Activated T-cell treated with anti-CD3 and anti-CD28 coated beads, Interleukin-2, amount 50 U/mL, for 72 hours (primary cell): ENCODE measurements at regions not wholly inside any gene's neighbourhood (a gene's known extent, or its start where the extent isn't known, plus 50 kb on each side); places are given as distances from the start of the nearest gene placed in this dataset.
"Not testable (repeated sequence)": the region's sequence is repeated elsewhere in the genome, so short reads cannot be mapped to it uniquely, and the experiment has no call there.

ENCODE experiments used
- ATAC-seq, 2 donors: fragments of 150-1000 bp; cut with Tn5 transposase; replicated peaks in 1 of 2; 2 replicates each; pipeline ENCODE4 v1.10.0; 2021; ENCODE audit warnings: moderate library complexity in 2 of 2, mild to moderate bottlenecking in 1 of 2
- DNase-seq, 2 donors: peaks; one replicate each; pipeline ENCODE4 v3.0.0; 2021 to 2022; ENCODE audit warnings: mixed read lengths in 1 of 2
- H3K27ac Mint-ChIP-seq: one replicate; pipeline ENCODE4 v1.8.0; 2022; ENCODE audit warnings: mild to moderate bottlenecking, moderate library complexity, mixed read lengths
- H3K27me3 Mint-ChIP-seq: one replicate; pipeline ENCODE4 v1.8.0; 2022; ENCODE audit warnings: low read depth, mixed read lengths
- H3K36me3 Mint-ChIP-seq, 2 donors: one replicate each; pipeline ENCODE4 v1.8.0; 2022; ENCODE audit warnings: mixed read lengths in 2 of 2, mild to moderate bottlenecking in 1 of 2; ENCODE audit not compliant: insufficient read depth in 2 of 2
- H3K4me1 Mint-ChIP-seq: one replicate; pipeline ENCODE4 v1.8.0; 2022; ENCODE audit warnings: low read depth, mixed read lengths
- H3K4me3 Mint-ChIP-seq, 2 donors: one replicate each; pipeline ENCODE4 v1.8.0; 2022; ENCODE audit warnings: mild to moderate bottlenecking in 2 of 2, mixed read lengths in 2 of 2, moderate library complexity in 2 of 2
- H3K9me3 Mint-ChIP-seq, 2 donors: one replicate each; pipeline ENCODE4 v1.8.0; 2022; ENCODE audit warnings: mixed read lengths in 2 of 2

- no peak for DNase-seq
- ATAC-seq = no peak
- H3K9me3 Mint-ChIP-seq = peaks cover 5 to 6% of the 10 kb centered on the region in 2 donors
- H3K4me1 Mint-ChIP-seq = no peaks in the 10 kb centered on the region
- H3K4me3 Mint-ChIP-seq = no peak overlapping the region
- H3K36me3 Mint-ChIP-seq = peaks cover 4 to 6% of the 10 kb centered on the region in 2 donors
- H3K27ac Mint-ChIP-seq = no peak overlapping the region
- no peaks in the 10 kb centered on the region for H3K27me3 Mint-ChIP-seq
These were observed 562.7 kb upstream of the WSB1 start for GRCh38 chr17:26731005-26731921.

GRCh38 chr17:26731926-26732325 lies 562.0 kb upstream of the WSB1 start:
- ATAC-seq, H3K9me3 Mint-ChIP-seq, H3K4me1 Mint-ChIP-seq, H3K27ac Mint-ChIP-seq, H3K27me3 Mint-ChIP-seq, H3K36me3 Mint-ChIP-seq, H3K4me3 Mint-ChIP-seq, DNase-seq: not testable (repeated sequence)

GRCh38 chr17:26734775-26735174 lies 559.1 kb upstream of the WSB1 start:
- not testable (repeated sequence) for DNase-seq, H3K4me1 Mint-ChIP-seq, H3K27me3 Mint-ChIP-seq, ATAC-seq, H3K4me3 Mint-ChIP-seq, H3K36me3 Mint-ChIP-seq
- Mint-ChIP-seq H3K27ac (peak overlapping the region; percentile 1), H3K9me3 (peaks cover 15% of the 10 kb centered on the region in 2 donors)

GRCh38 chr17:26735977-26736376 lies 557.9 kb upstream of the WSB1 start:
- H3K4me3 Mint-ChIP-seq, H3K27me3 Mint-ChIP-seq, ATAC-seq, H3K27ac Mint-ChIP-seq, H3K36me3 Mint-ChIP-seq, H3K4me1 Mint-ChIP-seq, DNase-seq: not testable (repeated sequence)
- H3K9me3 Mint-ChIP-seq = peaks cover 14 to 15% of the 10 kb centered on the region in 2 donors

GRCh38 chr17:26765860-26766709 lies 527.8 kb upstream of the WSB1 start:
- Mint-ChIP-seq H3K4me3 (no peak overlapping the region), H3K4me1 (no peaks in the 10 kb centered on the region), H3K27ac (no peak overlapping the region), H3K9me3 (peaks cover 7 to 11% of the 10 kb centered on the region in 2 donors), H3K27me3 (no peaks in the 10 kb centered on the region), H3K36me3 (peaks cover 3 to 8% of the 10 kb centered on the region in 2 donors)
- DNase-seq (no peak), ATAC-seq (no peak)

GRCh38 chr17:26766743-26767142 lies 527.2 kb upstream of the WSB1 start:
- no peak for ATAC-seq
- Mint-ChIP-seq H3K9me3 (peaks cover 7 to 11% of the 10 kb centered on the region in 2 donors), H3K27me3 (no peaks in the 10 kb centered on the region), H3K4me1 (no peaks in the 10 kb centered on the region), H3K4me3 (no peak overlapping the region), H3K36me3 (peaks cover 3 to 8% of the 10 kb centered on the region in 2 donors), H3K27ac (no peak overlapping the region)
- DNase-seq = no peak

GRCh38 chr17:26773189-26774188 lies 520.4 kb upstream of the WSB1 start:
- H3K4me1 Mint-ChIP-seq = no peaks in the 10 kb centered on the region

GRCh38 chr17:26774291-26775218 lies 519.4 kb upstream of the WSB1 start:
- Mint-ChIP-seq H3K27ac (no peak overlapping the region), H3K4me3 (no peak overlapping the region), H3K27me3 (no peaks in the 10 kb centered on the region), H3K4me1 (no peaks in the 10 kb centered on the region), H3K36me3 (peaks cover 1 to 4% of the 10 kb centered on the region in 2 donors), H3K9me3 (peaks cover 4 to 6% of the 10 kb centered on the region in 2 donors)
- no peak for ATAC-seq
- no peak for DNase-seq

More at GRCh38 chr17:26773189-26774188, 520.4 kb upstream of the WSB1 start:
- Mint-ChIP-seq H3K27me3 (no peaks in the 10 kb centered on the region), H3K4me3 (no peak overlapping the region), H3K36me3 (peaks cover 1 to 4% of the 10 kb centered on the region in 2 donors), H3K9me3 (peaks cover 5 to 7% of the 10 kb centered on the region in 2 donors), H3K27ac (no peak overlapping the region)
- ATAC-seq (no peak), DNase-seq (no peak)

- no peaks in the 10 kb centered on the region for H3K4me1 Mint-ChIP-seq
These were observed 518.6 kb upstream of the WSB1 start for GRCh38 chr17:26775219-26775822.

GRCh38 chr17:26780187-26780814 lies 513.6 kb upstream of the WSB1 start:
- H3K9me3 Mint-ChIP-seq, H3K27me3 Mint-ChIP-seq, DNase-seq, H3K36me3 Mint-ChIP-seq, H3K4me1 Mint-ChIP-seq, H3K27ac Mint-ChIP-seq, ATAC-seq, H3K4me3 Mint-ChIP-seq: not testable (repeated sequence)

More at GRCh38 chr17:26775219-26775822, 518.6 kb upstream of the WSB1 start:
- Mint-ChIP-seq H3K4me3 (no peak overlapping the region), H3K27ac (no peak overlapping the region), H3K36me3 (peaks cover 1 to 4% of the 10 kb centered on the region in 2 donors), H3K9me3 (peaks cover 2 to 4% of the 10 kb centered on the region in 2 donors), H3K27me3 (no peaks in the 10 kb centered on the region)
- ATAC-seq (no peak), DNase-seq (no peak)

- H3K27ac Mint-ChIP-seq = no peak overlapping the region
These were observed 511.8 kb upstream of the WSB1 start for GRCh38 chr17:26782153-26782552.

More at GRCh38 chr17:26782153-26782552, 511.8 kb upstream of the WSB1 start:
- no peak for DNase-seq
- Mint-ChIP-seq H3K4me1 (no peaks in the 10 kb centered on the region), H3K4me3 (no peak overlapping the region), H3K9me3 (peaks cover 2 to 5% of the 10 kb centered on the region in 2 donors), H3K36me3 (peaks cover 0 to 2% of the 10 kb centered on the region in 2 donors), H3K27me3 (no peaks in the 10 kb centered on the region)
- no peak for ATAC-seq
